GM21786 (cell line): ENCODE measurements at regions not wholly inside any gene's neighbourhood (a gene's known extent, or its start where the extent isn't known, plus 50 kb on each side); places are given as distances from the start of the nearest gene placed in this dataset.
"Not testable (repeated sequence)": the region's sequence is repeated elsewhere in the genome, so short reads cannot be mapped to it uniquely, and the experiment has no call there.

Source experiments
- ATAC-seq: cut with Tn5 transposase; IDR thresholded peaks from one replicate; pipeline ENCODE4 v1.9.1; 2021; ENCODE audit not compliant: unreplicated experiment

DNA sequence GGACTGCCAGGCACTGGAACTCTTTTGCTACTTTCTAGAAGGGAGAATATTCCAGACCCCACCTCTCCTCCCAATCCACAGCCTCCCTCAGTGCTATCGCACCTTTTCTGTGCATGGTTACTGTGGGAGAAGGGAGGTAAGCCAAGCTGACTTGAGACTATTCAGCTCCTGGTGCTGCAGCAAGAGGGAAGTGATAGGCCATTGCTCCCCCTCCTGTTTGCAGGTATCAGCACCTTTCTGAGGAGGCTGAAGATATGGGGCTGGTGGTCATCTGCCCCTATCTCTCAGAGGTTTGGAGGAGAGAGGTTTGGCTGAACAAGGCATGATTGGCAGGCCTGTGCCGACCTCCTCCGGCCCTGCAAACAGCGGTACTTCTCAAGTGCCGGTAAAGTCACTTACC is 103.3 kb upstream of the GATB start:
- ATAC-seq, result no peak

DNA sequence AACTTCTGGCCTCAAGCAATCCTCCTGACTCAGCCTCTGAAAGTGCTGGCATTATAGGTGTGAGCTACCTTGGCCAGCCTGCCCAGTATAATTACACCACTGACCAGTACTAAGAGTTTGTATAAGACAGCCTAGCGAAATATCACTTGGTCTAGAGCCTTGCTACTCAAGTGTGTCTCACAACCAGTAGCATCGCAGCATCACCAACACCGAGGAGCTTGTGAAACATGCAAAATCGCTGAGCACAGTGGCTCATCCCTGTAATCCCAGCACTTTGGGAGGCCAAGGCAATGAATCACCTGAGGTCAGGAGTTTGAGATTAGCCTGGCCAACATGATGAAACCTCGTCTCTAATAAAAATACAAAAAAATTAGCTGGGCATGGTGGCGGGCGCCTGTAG is 102.0 kb upstream of the GATB start:
- ATAC-seq, result no peak

DNA sequence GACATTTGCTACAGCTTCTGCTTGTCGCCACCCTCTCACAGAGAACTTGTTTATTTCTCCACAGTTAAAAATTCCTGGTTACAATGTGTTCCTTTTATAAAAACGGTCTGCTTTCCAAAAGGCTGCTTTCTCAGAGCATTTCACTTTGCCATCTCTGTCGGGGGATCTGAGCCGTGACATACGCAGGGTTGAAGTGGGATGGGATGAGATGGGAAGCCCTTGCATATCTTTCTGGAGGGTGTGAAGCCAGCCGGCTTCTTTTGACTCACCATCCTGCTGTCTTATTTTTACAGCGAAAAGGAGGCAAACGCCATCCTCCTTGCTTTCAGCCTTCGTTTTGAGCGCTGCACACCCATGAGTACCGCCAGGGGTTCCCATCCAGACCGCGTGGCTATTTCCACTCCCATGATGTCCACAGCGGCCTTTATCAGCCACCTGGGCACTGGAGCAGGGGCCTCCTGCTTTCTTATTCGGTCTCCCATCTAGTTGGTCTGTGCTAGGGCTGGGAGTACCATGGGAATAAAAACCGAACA is 99.8 kb upstream of the GATB start:
- no peak for ATAC-seq

DNA sequence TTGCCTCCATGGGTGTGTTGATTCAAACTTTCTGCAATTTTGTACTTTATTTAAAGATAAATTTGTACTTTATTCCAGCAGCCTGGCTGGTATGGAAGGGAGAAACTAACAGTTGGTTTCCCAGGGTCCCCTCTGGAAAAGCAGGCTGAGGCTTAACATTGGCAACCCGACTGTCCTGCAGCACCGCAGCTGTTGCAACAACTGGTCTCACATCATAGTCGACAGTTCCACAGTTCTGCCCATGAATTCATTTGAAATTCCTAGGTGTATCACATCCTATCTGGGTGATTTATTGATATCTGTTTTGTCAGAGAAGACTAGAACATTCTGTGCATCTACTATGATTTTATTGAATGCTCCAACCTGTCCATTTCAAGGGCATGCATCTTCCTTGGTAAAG is 98.8 kb upstream of the GATB start:
- ATAC-seq, result no peak

DNA sequence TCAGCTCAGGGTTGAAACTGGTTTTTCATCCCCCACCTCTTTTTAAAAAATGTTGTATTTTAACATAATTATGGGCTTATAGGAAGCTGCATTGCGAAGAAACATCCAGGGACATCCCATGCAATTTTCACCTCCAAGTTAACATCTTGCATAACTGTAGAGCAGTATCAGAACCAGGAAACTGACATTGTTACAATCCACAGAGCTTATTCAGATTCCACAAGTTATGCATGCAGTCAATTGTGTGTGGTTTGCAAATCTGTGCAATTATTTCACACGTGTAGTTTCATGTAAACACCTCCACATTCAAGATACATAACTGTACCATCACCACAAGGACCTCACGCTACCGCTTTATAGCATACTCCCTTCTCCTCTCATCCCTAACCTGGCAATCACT is 97.5 kb upstream of the GATB start:
- ATAC-seq, result no peak

DNA sequence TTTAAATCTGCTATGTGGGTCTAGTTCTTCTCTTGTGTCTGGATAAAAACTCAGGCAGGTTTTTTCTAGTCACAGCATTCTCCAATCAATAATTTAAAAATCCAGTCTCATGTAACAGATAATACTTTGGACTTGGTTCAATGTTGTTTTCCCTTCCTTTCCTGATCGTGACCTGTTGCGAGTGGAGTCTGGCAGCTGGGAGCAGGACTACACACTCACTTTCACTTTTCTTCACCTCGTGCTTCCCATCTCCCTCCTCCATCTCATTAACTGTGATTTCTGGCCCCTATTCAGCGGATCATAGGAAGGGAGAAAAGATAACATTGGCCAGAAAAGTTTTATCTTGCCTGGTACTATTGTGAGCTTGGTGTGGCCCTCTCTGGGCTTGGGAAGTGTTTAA is 96.6 kb upstream of the GATB start:
- no peak for ATAC-seq

DNA sequence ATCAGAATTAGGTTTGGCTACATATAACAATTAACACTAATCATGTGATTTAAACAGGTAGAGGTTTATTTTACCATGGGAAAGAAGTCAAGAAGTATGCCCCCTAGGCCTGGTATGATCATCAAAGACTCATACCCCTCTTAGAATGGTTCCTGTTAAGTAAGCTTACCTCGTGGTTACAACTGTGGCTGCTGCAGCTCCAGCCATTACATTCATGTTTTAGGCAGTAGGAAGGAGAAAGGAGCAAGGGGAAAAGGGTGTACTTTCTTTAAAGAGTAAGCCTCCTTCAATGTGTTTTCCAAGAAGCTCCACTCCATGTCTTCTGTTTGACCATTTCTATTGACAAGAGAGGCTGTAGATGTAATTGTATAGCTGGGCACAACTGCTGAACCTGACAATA is 94.9 kb upstream of the GATB start:
- ATAC-seq, result no peak

DNA sequence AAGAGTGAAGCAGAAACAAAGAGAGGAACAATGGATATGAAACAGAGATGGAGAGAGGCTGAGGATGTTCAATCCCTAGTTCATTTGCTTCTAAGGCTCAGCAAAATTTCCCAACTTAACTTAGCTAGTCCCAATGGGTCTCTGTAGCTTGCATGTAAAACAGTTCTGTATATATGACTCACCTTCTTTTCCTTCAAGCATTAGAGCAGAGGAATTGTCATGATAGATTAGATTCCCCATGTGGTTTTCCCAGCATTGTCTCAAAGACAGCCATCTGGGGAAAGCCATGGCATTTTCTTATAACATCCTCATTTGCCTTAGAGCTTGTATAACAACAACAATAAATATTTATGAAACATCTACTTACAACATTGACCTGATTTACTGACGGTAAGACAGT is 93.9 kb upstream of the GATB start:
- no peak for ATAC-seq

DNA sequence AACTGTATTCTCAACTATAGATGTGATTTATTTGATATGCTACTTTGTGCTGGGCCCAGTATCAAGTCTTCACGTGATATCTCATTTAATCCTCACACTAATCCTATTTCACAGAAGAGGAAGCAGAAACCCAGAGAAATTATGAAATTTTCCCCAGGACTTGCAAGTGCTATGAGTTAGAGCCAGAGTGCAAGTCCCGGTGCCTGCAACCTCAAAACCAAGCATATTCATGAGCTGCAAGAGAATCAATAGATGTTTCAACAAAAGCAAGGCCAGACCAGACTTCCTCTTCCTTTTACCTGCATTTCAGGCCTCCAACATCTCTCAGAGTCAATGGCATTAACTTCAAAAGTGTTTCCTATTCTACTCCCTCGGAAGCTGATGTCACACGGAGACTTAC is 92.2 kb upstream of the GATB start:
- ATAC-seq, result no peak

DNA sequence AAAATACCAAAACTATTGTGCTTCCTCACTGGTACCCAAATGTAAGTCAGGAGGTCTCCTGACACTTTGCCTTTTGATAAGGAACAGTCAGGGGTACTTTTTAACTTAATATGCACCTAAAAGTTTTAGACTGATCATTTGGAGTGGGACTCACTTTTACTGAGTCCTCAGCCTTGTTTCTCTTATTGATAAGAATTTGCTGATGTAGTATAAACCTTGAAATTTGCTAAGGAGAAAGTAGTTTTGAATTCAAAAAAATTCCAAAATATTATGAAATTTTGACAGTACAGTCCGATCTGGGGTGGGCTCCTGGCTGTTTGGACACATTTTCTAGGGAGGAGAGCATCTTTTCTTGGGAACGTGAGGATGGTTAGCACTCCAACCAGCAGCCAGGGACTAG is 91.4 kb upstream of the GATB start:
- ATAC-seq, result no peak

DNA sequence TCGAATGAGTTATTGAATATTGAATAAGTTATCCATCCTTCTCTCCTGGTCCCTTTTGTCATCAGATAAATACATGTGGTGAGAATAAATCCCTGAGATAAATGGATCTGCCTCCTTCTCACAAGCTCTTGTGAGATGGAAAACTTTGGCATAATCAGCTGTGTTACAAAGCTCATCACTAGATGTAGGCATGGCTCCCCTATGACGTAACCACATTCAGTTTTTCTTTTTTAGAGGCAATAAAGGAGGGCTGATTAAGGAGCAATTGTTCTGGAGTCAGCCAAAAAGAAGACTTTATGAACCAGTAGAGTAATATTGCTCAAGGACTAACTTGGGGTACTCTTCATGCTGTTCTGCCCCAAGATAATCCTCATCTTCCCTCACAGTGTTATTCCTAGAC is 90.5 kb upstream of the GATB start:
- no peak for ATAC-seq

DNA sequence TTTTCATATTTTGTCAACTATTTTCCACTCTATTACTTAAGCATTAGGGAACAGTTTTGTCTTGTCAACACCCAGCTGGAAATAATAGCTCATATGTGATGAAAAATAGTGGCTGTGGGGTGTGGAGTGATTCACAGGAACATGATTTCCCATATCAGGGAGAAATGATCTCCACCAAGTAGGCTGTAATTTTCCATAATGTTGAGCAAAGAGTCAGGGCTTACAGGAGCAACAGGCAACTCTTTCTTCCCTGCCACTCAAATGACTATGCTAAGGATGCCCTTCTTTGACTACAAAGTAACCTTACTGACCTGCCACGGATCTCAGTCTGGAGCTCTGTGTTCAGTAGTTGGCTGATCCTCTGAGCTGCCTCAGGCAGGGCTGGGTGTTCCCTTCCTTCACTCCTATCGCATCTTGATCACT is 90.0 kb upstream of the GATB start:
- ATAC-seq, result no peak

DNA sequence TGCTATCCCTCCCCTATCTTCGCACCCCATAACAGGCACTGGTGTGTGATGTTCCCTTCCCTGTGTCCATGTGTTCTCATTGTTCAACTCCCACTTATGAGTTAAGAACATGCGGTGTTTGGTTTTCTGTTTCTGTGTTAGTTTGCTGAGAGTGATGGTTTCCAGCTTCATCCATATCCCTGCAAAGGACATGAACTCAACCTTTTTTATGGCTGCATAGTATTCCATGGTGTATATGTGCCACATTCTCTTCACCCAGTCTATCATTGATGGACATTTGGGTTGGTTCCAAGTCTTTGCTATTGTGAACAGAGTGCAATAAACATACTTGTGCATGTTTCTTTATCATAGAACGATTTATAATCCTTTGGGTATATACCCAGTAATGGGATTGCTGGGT is 84.7 kb upstream of the GATB start:
- ATAC-seq, result not testable (repeated sequence)

DNA sequence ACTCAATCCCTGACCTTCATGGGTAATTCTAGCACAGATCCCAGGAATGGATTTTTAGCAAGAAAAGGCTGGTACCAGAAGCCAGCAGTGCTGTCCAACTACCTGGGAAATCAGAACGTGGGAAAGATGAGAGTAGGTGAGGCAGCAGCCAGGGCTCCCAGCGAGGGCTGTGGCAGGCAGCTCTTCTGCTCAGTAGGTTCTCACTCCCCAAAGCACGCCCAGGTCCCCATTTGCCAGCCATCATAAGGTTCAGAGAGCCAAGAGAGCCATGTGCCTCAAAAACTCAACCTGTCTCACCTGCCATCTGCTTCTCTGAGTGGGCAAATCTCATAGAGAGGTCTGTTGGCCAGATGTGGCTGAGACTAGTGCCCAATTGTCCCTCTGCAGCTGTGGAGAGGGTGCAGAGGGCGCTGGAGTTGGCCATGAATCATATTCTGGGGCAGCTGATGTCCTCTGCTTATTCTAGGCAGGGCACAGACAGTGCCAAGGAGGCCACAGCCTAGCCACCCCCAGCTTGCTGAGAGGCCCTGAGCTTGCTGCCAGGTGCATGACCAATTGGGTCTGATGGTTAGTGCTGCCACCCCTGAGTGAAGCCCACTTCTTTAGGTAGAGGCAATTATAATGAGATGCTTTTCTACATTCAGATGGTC is 81.7 kb upstream of the GATB start:
- ATAC-seq, result no peak

DNA sequence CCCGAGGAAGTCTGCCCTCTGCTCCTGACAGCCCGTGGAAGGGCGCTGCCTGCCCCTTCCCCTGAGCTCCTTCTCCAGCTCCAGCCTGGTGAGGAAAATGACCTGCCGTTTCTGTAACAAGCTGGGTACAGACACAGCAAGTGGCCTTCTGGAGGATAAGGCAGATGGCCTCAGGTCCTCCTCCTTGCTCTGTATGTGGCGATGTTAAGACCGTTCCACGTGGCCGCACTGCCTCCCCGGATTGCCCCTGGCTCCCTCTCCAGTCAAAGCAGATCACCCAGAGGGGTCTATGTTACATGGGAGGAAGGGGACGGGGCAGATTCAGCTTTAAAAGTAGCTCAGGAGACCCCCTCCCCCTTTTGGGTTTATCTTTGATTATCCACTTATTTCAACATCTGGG is 80.3 kb upstream of the GATB start:
- ATAC-seq, result no peak

DNA sequence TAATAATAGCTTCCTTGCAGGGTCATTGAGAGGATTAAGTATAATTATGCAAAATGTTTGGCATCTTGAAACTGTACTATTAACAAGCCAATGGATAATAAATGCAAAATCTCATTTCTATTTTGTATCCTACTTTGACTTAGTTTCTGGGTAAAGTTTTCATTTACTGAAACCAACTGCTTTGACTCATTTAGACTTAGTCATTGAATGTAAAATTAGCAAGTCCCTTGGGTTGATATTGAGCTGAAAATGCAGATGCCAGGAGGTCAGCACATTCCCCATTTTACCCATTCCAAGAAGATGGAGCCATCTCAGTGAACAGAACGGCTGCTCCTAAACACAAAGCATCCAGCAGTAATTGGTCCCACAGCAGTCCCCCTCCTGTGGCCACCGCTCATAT is 74.7 kb upstream of the GATB start:
- ATAC-seq, result no peak

DNA sequence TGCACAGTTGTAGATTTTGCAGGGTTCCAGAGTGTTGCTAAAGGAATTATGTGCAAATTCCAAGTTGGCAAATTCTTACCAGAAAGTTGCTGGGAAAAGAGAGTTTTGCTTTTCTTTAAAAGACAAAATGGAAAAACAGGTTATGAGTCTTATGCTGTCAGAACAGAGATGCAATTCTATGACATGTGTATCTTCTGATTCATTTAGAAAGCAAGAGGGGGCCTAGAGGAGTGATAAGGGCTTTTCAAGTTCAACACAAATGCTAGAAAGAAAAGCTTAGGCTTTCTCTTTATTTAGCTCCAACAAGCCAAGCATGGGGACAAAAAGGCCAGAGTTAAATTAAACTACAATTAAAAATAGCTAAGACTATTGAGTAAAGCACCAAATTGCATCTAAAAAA is 72.4 kb upstream of the GATB start:
- ATAC-seq, result no peak

DNA sequence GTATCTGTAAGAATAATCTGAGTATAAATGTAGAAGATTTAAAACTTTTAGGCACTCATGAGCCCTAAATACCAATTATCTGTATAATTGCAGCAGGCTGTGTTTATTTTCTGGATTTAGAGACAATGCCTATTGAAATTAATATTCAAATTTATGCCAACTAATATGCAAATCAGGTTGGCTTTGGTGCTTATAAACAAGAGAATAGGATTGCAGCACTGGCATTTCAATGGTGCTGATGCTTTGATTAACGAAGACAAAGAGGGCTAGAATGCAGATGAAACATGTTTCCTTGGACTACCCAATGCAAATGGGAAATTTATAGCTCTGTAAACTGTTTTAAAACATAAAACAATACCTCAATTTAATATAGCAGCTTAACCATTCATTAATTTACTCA is 70.7 kb upstream of the GATB start:
- no peak for ATAC-seq

DNA sequence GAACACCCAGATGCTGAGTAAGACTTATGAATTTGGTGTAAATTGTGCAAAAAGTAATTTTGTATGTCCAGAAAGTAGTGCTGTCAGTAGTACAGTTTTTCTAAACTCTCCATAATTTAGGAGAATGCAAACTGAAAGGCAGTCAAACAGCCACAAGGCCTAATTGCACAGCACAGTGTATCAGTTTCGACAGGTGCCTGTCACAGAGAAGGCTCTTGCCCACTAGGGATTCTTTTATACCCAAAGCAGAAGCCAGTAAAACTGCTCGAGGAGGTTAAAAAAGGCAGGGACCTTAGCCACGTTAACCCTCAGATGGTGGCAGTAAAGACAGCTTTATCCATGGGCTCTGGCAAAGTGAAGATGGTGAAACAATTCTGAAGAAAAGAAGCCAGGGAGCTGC is 69.4 kb upstream of the GATB start:
- ATAC-seq, result no peak

DNA sequence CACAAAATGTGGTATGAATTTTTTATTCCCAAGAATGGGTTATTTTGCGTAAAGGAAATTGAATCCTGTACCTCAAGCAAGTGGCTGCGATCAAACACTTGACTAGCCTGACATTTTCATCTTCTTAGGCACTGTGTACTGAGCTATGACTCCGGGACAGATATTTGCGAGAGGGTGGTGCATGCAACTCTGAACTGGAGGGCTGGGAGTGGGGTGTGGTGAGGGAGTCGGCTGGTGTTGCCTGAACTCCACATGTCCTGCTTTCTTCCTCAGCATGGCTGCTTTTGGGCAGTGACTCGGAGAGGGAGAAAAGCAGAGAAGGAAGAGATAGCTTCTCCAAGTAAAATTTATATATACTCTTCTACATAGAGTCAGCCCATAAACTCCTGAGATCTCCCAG is 68.5 kb upstream of the GATB start:
- ATAC-seq, result no peak

DNA sequence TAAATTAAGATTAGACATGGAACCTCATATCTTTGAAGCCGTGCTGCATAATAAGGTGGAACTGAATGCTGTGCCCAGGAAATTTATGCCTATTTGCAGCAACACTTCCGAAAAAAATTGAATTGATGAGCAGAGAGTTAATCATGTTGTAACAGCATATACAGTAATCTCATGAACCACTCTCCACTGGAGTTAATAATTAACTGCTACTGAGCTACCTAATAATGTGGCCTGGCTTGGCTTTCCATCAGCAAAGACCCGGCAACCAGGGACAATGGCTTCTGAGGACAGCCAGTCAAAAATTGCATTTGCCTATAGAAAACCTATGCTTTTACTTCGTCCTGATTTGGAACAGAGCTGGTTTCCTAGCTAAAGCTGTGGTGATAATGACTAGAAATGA is 63.8 kb upstream of the GATB start:
- no peak for ATAC-seq

DNA sequence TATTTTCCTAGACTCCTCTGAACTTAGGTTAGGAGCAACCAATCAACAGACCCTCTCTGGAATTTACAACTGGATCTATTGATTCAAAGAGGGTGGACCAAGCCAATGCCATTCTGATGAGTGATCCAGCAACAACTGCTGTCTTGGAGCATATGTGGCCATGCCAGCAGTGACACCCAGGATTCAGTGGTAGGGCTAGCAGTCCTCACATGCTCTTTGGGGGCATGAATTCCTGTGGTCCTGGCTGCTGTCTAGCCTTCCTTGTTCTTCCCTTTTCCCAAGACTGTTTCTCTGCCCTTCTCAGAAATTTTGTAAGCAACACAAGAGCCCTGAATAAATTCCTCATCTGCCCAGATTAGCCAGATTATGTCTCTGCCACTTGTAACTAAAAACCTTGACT is 61.5 kb upstream of the GATB start:
- no peak for ATAC-seq

DNA sequence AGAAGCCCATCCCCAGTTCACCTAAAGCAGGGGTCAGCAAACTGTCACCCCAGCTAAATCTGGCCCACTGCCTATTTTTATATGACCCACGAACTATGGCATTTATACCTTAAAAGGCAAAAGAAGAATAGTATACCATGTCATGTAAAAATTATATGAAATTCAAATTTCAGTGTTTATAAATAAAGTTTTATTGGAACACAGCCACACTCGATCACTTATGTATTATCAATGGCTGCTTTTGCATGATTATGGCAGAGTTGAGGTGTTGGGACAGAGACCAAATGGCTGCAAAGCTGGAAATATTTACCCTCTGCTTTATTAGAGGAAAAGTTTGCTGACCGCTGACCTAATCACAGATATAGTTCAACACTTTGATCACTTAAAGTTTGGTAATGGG is 59.2 kb upstream of the GATB start:
- no peak for ATAC-seq

DNA sequence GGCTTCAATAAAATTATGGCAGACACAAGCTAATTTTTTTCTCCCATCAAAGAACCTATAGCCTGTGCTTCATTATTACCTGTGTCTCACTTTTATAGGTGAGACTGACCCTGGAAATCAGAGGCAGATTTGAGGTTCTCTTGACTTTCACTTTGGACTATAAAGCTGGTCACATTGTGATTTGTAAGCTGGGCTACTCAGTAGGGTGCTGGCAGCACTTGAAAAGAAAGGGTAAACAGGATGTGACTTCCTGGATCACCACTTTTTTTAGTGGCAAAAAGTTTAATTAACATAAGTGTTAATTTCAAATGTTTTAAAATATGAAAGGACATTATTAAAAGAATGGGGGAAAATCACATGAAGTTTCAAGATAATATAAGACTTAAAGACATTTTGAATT is 50.6 kb upstream of the GATB start:
- ATAC-seq, result no peak
